Endothelial cell of umbilical vein (primary cell): ENCODE measurements at regions not wholly inside any gene's neighbourhood (a gene's known extent, or its start where the extent isn't known, plus 50 kb on each side); places are given as distances from the start of the nearest gene placed in this dataset.
"Not testable (repeated sequence)": the region's sequence is repeated elsewhere in the genome, so short reads cannot be mapped to it uniquely, and the experiment has no call there.

Experiments used
- BruUV-seq: library from RNA; stranded (reverse); fragments of 400-500 nt; replicated peaks from 2 replicates; lab custom pipeline; 2021; lab: Mats Ljungman, UMichigan
- CTCF ChIA-PET: fragments of 300-600, 350-600 bp; sonication (Branson Sonifier 250); formaldehyde crosslinking; loops from one replicate; lab custom pipeline; 2021; ENCODE audit warnings: antibody characterized with exemption, inconsistent platforms; lab: Charles Lee
- POLR2A ChIA-PET: fragments of 300-600, 350-600 bp; sonication (Branson Sonifier 250); formaldehyde crosslinking; loops from one replicate; lab custom pipeline; 2021; ENCODE audit warnings: antibody characterized with exemption, inconsistent platforms; lab: Charles Lee
- DNase-seq: peaks from one replicate; pipeline ENCODE4 v3.0.0-alpha.2; 2011; ENCODE audit warnings: low read depth, low spot score
- FAIRE-seq: peaks from 2 replicates; lab custom pipeline; 2011; peaks lifted over from hg19 to GRCh38; lab: Jason Lieb, UNC
- H2AFZ ChIP-seq: 2 replicates; pipeline ENCODE4 v1.6.0; 2012; ENCODE audit warnings: low read depth, low read length, control low read depth, inconsistent platforms
- H3K27ac ChIP-seq: 2 replicates; pipeline ENCODE4 v1.5.1; 2011; ENCODE audit warnings: low read depth, mild to moderate bottlenecking, control low read depth, low read length, moderate library complexity; ENCODE audit not compliant: insufficient read depth
- H3K27me3 ChIP-seq, 2 experiments: 2 replicates each; pipeline versions ENCODE4 v1.6.0 to v1.6.1; 2011; ENCODE audit warnings: low read length in 2 of 2, mixed read lengths in 1 of 2; ENCODE audit not compliant: control insufficient read depth in 2 of 2, insufficient read depth in 2 of 2
- H3K36me3 ChIP-seq, 2 experiments: 2 replicates in 1 of 2; 3 replicates in 1 of 2; pipeline ENCODE4 v1.5.1; 2011; ENCODE audit warnings: low read length in 2 of 2, mild to moderate bottlenecking in 1 of 2, moderate library complexity in 1 of 2; ENCODE audit not compliant: control insufficient read depth in 2 of 2, insufficient read depth in 2 of 2; ENCODE audit errors: extremely low read depth in 1 of 2
- H3K4me1 ChIP-seq: 3 replicates; pipeline ENCODE4 v1.5.1; 2011; ENCODE audit warnings: mild to moderate bottlenecking, low read length; ENCODE audit not compliant: control insufficient read depth, insufficient read depth; ENCODE audit errors: extremely low read depth
- H3K4me2 ChIP-seq: 2 replicates; pipeline ENCODE4 v1.6.1; 2011; ENCODE audit warnings: low read length, control low read depth, mixed read lengths; ENCODE audit not compliant: insufficient read depth
- H3K4me3 ChIP-seq, 3 experiments: fragments of 200-600 bp in 1 of 3; sonication (generic), shearing (Covaris generic) in 1 of 3; replicated peaks in 1 of 3; 2 replicates each; pipeline ENCODE4 v1.5.1; 2011 to 2016; ENCODE audit warnings: control low read depth in 3 of 3, low read length in 3 of 3, mild to moderate bottlenecking in 2 of 3, inconsistent platforms in 1 of 3, low read depth in 1 of 3, moderate library complexity in 1 of 3; ENCODE audit not compliant: insufficient read depth in 1 of 3
- H3K79me2 ChIP-seq: 2 replicates; pipeline ENCODE4 v1.6.0; 2012; ENCODE audit warnings: low read length, inconsistent platforms; ENCODE audit not compliant: control insufficient read depth, insufficient read depth
- H3K9ac ChIP-seq: replicated peaks from 2 replicates; pipeline ENCODE3; 2011; ENCODE audit warnings: low read length, control low read depth; ENCODE audit not compliant: insufficient read depth; ENCODE audit errors: extremely low read depth
- H3K9me1 ChIP-seq: replicated peaks from 3 replicates; pipeline ENCODE4 v1.6.0; 2011; ENCODE audit warnings: mild to moderate bottlenecking, low read length; ENCODE audit not compliant: control insufficient read depth, insufficient read depth; ENCODE audit errors: extremely low read depth
- H3K9me3 ChIP-seq: replicated peaks from 2 replicates; pipeline ENCODE4 v1.5.1; 2012; ENCODE audit warnings: low read length, inconsistent platforms; ENCODE audit not compliant: control insufficient read depth, insufficient read depth
- H4K20me1 ChIP-seq: replicated peaks from 2 replicates; pipeline ENCODE3; 2011; ENCODE audit warnings: mild to moderate bottlenecking, low read length; ENCODE audit not compliant: control insufficient read depth, insufficient read depth; ENCODE audit errors: extremely low read depth
- CTCF ChIP-seq, 2 donors: IDR thresholded peaks; 1 replicate in 1 of 2; 2 replicates in 1 of 2; pipeline ENCODE4 v1.5.1; 2011; ENCODE audit warnings: low read length in 2 of 2, mild to moderate bottlenecking in 2 of 2, moderate library complexity in 2 of 2, control low read depth in 1 of 2, inconsistent platforms in 1 of 2, low read depth in 1 of 2; ENCODE audit not compliant: insufficient read depth in 1 of 2; ENCODE audit errors: extremely low read depth in 1 of 2
- JUN ChIP-seq: IDR thresholded peaks from 2 replicates; pipeline ENCODE4 v1.6.1; 2011; ENCODE audit warnings: borderline replicate concordance, low read depth; ENCODE audit not compliant: insufficient read length, insufficient read depth
- MAX ChIP-seq: IDR thresholded peaks from 2 replicates; pipeline ENCODE4 v1.6.1; 2011; ENCODE audit not compliant: insufficient read depth, insufficient read length
- MYC ChIP-seq: IDR thresholded peaks from one replicate; pipeline ENCODE4 v1.6.1; 2011; ENCODE audit warnings: mild to moderate bottlenecking, low read depth, low read length
- POLR2AphosphoS5 ChIP-seq: IDR thresholded peaks from 2 replicates; pipeline ENCODE4 v1.6.1; 2012; ENCODE audit warnings: low read depth, mild to moderate bottlenecking, control low read depth, low read length, moderate library complexity; ENCODE audit not compliant: insufficient read depth
- dilution Hi-C: fragments of 300-500 bp; cut with MboI; formaldehyde crosslinking; loops from one replicate; pipeline ENCODE4 v1.15.0; 2019; ENCODE audit warnings: low sequenced_read_pairs; ENCODE audit not compliant: extremely low pct_ligation_motif_present
- intact Hi-C: fragments of 100-400 bp; cut with micrococcal nuclease; formaldehyde crosslinking; loops from one replicate; pipeline ENCODE4 v1.10.0; 2022

- Histone ChIP-seq H3K9me3 (peaks cover 2% of the 10 kb centered on the region), H3K79me2 (no peaks in the 10 kb centered on the region), H3K27ac (no peak overlapping the region), H3K27me3 (no peaks in the 10 kb centered on the region), H3K4me1 (no peaks in the 10 kb centered on the region), H2AFZ (no peak overlapping the region), H4K20me1 (no peaks in the 10 kb centered on the region), H3K9ac (no peak overlapping the region), H3K4me2 (no peak overlapping the region), H3K9me1 (no peaks in the 10 kb centered on the region), H3K36me3 (no peaks in the 10 kb centered on the region), H3K4me3 (no peak overlapping the region)
- no peak for DNase-seq
- FAIRE-seq, result no peak
- BruUV-seq, result no TSS peak
- intact Hi-C loops, result no loop called here
- dilution Hi-C loops, result no loop called here
- TF ChIP-seq CTCF (IDR thresholded peaks at IDR 0.05; ENCODE audit: extremely low read depth in 1 of 2, insufficient read depth in 1 of 2, low read depth in 1 of 2, low read length in 2 of 2) (no peak), MAX (no peak), MYC (no peak), POLR2AphosphoS5 (no peak), JUN (no peak)
- POLR2A ChIA-PET, result no interaction called here
- CTCF ChIA-PET, result no interaction called here
Observed at GRCh38 chr6:148005806-148006205, 336.8 kb upstream of the SASH1 start.

- H3K9me1 ChIP-seq, POLR2A ChIA-PET, dilution Hi-C loops, H3K27ac ChIP-seq, BruUV-seq, H2AFZ ChIP-seq, CTCF ChIA-PET, DNase-seq, H3K9ac ChIP-seq, H3K79me2 ChIP-seq, H4K20me1 ChIP-seq, H3K4me1 ChIP-seq, H3K27me3 ChIP-seq, H3K4me3 ChIP-seq, intact Hi-C loops, H3K36me3 ChIP-seq, H3K4me2 ChIP-seq, FAIRE-seq, H3K9me3 ChIP-seq: not testable (repeated sequence)
Observed at GRCh38 chr6:148010516-148010915, 332.1 kb upstream of the SASH1 start.
